AG10803 (cell line): ENCODE measurements at regions not wholly inside any gene's neighbourhood (a gene's known extent, or its start where the extent isn't known, plus 50 kb on each side); places are given as distances from the start of the nearest gene placed in this dataset.

Experiments
- DNase-seq: peaks from one replicate; pipeline ENCODE4 v3.0.0; 2010; ENCODE audit warnings: low read depth
- H3K4me3 ChIP-seq: 2 replicates; pipeline ENCODE4 v1.5.1; 2011; ENCODE audit warnings: mild to moderate bottlenecking, low read length, control low read depth
- TF ChIP-seq, protein P1 (sequence below): conservative IDR thresholded peaks from 2 replicates; pipeline ENCODE4 v1.5.1; 2011; ENCODE audit warnings: mild to moderate bottlenecking, low read length, control low read depth, inconsistent platforms

- DNase-seq = no peak
- H3K4me3 ChIP-seq = no peak overlapping the region
- TF ChIP-seq, protein P1, sequence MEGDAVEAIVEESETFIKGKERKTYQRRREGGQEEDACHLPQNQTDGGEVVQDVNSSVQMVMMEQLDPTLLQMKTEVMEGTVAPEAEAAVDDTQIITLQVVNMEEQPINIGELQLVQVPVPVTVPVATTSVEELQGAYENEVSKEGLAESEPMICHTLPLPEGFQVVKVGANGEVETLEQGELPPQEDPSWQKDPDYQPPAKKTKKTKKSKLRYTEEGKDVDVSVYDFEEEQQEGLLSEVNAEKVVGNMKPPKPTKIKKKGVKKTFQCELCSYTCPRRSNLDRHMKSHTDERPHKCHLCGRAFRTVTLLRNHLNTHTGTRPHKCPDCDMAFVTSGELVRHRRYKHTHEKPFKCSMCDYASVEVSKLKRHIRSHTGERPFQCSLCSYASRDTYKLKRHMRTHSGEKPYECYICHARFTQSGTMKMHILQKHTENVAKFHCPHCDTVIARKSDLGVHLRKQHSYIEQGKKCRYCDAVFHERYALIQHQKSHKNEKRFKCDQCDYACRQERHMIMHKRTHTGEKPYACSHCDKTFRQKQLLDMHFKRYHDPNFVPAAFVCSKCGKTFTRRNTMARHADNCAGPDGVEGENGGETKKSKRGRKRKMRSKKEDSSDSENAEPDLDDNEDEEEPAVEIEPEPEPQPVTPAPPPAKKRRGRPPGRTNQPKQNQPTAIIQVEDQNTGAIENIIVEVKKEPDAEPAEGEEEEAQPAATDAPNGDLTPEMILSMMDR = no peak
Observed at GRCh38 chr10:85151506-85151905, 823.1 kb downstream of the CCSER2 start.

DNA sequence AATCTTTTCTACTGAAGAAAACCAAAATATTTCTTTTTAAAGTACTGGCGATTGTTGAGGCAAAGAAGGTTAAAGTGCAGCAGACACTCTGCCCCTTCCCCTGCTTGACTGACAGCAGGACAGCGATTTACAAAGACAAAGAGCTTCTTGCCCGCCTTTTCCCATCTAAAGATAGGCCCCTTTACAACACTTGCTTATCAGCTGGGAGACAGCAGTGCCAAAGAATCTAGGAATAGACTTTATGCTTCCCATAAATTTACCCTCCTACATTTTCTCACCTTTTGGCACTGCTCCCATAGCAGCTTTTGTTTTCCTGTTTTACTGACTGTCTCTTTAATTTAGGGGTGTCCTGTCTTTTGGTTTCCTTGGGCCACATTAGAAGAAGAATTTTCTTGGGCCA lies 824.1 kb downstream of the CCSER2 start:
- no peak overlapping the region for H3K4me3 ChIP-seq
- TF ChIP-seq, protein P1 = no peak

DNA sequence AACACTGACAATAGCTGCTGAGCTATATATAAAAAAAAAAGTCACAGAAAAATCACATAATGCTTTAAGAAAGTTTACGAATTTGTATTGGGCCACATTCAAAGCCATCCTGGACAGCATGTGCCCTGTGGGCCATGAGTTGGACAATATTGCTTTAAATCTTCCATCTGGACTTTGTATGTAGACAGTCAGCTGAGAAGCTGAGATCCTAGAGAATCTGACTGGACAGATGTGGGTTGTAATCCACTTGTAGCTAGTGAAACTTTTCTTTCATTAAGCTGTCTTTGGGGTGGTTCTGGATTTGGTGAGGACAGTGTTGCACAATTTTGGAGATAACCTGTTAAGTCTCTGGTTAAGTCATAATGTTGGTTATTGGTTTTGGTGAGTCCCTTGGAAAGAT lies 824.5 kb downstream of the CCSER2 start:
- TF ChIP-seq, protein P1 = no peak
- DNase-seq = no peak
- H3K4me3 ChIP-seq = no peak overlapping the region

More for the DNA sequence above, 824.1 kb downstream of the CCSER2 start:
- DNase-seq = no peak

DNA sequence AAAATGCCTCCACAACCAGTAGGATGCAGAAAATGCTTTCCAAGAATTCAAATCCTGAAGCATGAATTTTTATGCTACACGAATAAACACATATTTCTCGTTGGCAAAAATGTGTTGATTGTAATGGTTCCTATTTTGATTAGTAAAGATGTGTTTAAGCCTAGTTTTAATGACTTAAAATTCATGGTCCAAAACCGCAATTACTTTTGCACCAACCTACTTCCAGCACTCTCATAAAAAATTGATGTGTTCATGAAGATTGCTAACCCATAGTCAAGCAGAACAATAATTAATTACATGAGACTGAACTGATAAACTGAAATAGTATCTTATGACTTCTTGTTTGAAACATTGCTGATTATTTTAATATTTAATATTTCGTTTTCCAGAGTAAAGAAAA lies 828.8 kb downstream of the CCSER2 start:
- TF ChIP-seq, protein P1 = no peak
- H3K4me3 ChIP-seq = no peak overlapping the region
- DNase-seq = no peak

GRCh38 chr10:85168243-85168642 lies 839.9 kb downstream of the CCSER2 start:
- DNase-seq = no peak
- TF ChIP-seq, protein P1 = no peak
- no peak overlapping the region for H3K4me3 ChIP-seq

DNA sequence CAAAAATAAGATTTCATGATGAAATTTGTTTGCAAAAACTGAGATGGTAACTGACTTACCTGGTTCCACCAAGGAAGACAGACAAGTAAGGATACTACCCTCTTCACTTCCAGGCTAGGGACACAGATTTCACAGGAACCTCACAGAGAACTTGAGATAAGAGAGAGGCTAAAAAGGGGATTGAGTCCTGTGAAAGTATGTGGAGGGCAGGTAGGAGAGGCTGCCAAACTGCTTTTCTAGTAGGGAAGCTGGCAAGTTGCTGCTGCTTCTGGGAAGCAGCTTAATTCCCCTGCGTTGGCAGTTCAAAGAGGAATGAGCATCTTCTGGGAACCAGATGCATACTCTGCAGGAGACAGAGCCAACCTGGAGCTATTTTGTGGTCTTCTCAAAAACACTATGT lies 841.6 kb downstream of the CCSER2 start:
- TF ChIP-seq, protein P1 = no peak
- no peak for DNase-seq
- H3K4me3 ChIP-seq = no peak overlapping the region

DNA sequence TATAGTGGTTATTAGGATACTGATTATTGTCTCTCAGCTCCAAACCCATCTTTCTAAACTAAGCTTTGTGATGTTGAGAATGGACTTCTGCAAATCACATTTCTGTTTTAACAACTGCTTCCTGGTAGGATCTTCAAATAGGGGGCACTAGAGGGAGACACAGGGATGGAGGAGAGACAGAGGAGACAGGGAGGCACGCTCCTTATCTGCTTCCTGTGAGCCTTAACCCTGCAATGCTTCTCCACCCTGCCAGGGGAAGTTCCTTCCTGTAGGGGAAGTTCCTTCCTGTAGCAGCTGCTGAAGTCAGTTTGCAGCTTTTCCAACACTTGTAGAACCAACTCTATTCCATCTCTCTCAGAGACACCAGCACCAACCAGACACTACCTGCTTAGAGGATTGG lies 847.2 kb downstream of the CCSER2 start:
- no peak for DNase-seq
- TF ChIP-seq, protein P1 = no peak
- H3K4me3 ChIP-seq = no peak overlapping the region
